ENCODE measurements at regions not wholly inside any gene's neighbourhood (a gene's known extent, or its start where the extent isn't known, plus 50 kb on each side); places are given as distances from the start of the nearest gene placed in this dataset.
"Not testable (repeated sequence)": the region's sequence is repeated elsewhere in the genome, so short reads cannot be mapped to it uniquely, and the experiment has no call there.

DNA sequence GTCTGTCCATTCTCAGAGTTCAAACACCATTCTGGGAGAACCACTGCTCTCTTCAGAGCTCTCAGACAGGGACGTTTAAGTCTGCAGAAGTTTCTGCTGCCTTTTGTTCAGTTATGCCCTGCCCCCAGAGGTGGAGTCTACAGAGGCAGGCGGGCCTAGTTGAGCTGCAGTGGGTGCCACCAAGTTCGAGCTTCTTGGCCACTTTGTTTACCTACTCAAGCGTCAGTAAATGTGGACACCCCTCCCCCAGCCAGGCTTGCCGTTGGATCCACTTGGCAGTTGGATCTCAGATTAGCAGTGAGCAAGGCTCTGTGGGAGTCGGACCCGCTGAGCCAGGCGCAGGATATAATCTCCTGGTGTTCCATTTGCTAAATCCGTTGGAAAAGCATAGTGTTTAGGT, 601.5 kb downstream of the PKHD1 start:
- TF ChIP-seq, protein P1, sequence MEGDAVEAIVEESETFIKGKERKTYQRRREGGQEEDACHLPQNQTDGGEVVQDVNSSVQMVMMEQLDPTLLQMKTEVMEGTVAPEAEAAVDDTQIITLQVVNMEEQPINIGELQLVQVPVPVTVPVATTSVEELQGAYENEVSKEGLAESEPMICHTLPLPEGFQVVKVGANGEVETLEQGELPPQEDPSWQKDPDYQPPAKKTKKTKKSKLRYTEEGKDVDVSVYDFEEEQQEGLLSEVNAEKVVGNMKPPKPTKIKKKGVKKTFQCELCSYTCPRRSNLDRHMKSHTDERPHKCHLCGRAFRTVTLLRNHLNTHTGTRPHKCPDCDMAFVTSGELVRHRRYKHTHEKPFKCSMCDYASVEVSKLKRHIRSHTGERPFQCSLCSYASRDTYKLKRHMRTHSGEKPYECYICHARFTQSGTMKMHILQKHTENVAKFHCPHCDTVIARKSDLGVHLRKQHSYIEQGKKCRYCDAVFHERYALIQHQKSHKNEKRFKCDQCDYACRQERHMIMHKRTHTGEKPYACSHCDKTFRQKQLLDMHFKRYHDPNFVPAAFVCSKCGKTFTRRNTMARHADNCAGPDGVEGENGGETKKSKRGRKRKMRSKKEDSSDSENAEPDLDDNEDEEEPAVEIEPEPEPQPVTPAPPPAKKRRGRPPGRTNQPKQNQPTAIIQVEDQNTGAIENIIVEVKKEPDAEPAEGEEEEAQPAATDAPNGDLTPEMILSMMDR (IDR thresholded peaks at IDR 0.05): not testable (repeated sequence)
- not testable (repeated sequence) for TF ChIP-seq POLR2AphosphoS5 (IDR thresholded peaks at IDR 0.05; ENCODE audit: insufficient read depth in 1 of 2, low read depth in 1 of 2); POLR2A (IDR thresholded peaks at IDR 0.05)

Data from vagina (tissue), 2 donors.